ENCODE measurements at regions not wholly inside any gene's neighbourhood (a gene's known extent, or its start where the extent isn't known, plus 50 kb on each side); places are given as distances from the start of the nearest gene placed in this dataset.

DNA sequence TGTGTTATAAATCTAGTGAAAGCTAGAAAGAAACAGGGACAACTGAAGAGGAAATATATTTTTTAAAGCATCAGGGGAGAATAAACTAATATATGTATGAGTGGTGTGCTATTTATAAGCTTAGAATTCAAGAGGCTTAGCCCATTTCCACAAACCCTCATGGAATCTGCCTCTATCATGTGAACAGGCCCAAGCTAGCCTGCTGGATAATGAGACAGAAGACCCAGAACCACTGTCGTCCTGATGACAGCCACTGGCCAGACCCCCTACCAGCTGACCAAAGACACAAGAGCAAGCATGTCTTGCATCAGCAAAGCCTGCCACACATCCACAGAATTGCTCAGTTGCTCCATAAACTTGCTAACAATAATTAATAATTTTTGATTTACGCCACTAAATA is 382.3 kb upstream of the NXPH2 start:
- TF ChIP-seq GATA2 (IDR thresholded peaks at IDR 0.05; ENCODE audit: low read depth, low read length), result no peak
- TF ChIP-seq GATA3 (IDR thresholded peaks at IDR 0.05; ENCODE audit: low read depth, low read length), result no peak
